Testis (tissue), 2 donors: ENCODE measurements at regions not wholly inside any gene's neighbourhood (a gene's known extent, or its start where the extent isn't known, plus 50 kb on each side); places are given as distances from the start of the nearest gene placed in this dataset.
A peak's percentile ranks its signal among the peaks of the same experiment; 100 is the strongest.
"Not testable (repeated sequence)": the region's sequence is repeated elsewhere in the genome, so short reads cannot be mapped to it uniquely, and the experiment has no call there.

Source experiments
- DNase-seq: peaks from one replicate; pipeline ENCODE4 v3.0.0-alpha.2; 2019
- H3K27ac ChIP-seq, 2 donors: fragments of 200-600 bp; sonication (generic); one replicate each; pipeline ENCODE4 v1.5.1; 2019
- H3K27me3 ChIP-seq: fragments of 200-600 bp; sonication (generic); one replicate; pipeline ENCODE4 v1.5.1; 2019
- H3K36me3 ChIP-seq: fragments of 200-600 bp; sonication (generic); one replicate; pipeline ENCODE4 v1.5.1; 2017; ENCODE audit warnings: low read depth; ENCODE audit errors: missing control alignments
- H3K4me1 ChIP-seq: fragments of 200-600 bp; sonication (generic); one replicate; pipeline ENCODE4 v1.5.1; 2019
- H3K4me3 ChIP-seq, 2 donors: fragments of 200-600 bp; sonication (generic); one replicate each; pipeline ENCODE4 v1.5.1; 2017 to 2019
- H3K9me3 ChIP-seq: fragments of 200-600 bp; sonication (generic); one replicate; pipeline ENCODE4 v1.5.1; 2017
- POLR2A ChIP-seq: fragments of 450-650 bp; IDR thresholded peaks from one replicate; pipeline ENCODE4 v1.6.1; 2017; ENCODE audit warnings: antibody characterized with exemption, mild to moderate bottlenecking, moderate library complexity
- WGBS, 2 donors: methylation state at CpG; one replicate each; pipeline ENCODE4 v1.1.5; 2018; 5-methylcytosine and 5-hydroxymethylcytosine counted together
- intact Hi-C: fragments of 100-400 bp; cut with DNase I; formaldehyde crosslinking; loops from one replicate; pipeline ENCODE4 v1.15.1; 2023; ENCODE audit warnings: low total_unique reads
- TF ChIP-seq, protein P1 (sequence below), 3 experiments: fragments of 450-650 bp in 2 of 3; fragments of 200-600 bp in 1 of 3; sonication (generic) in 1 of 3; IDR thresholded peaks; one replicate each; pipeline ENCODE4 v1.5.1; 2016 to 2019; ENCODE audit warnings: antibody characterized with exemption in 3 of 3, mild to moderate bottlenecking in 2 of 3, moderate library complexity in 1 of 3

DNA sequence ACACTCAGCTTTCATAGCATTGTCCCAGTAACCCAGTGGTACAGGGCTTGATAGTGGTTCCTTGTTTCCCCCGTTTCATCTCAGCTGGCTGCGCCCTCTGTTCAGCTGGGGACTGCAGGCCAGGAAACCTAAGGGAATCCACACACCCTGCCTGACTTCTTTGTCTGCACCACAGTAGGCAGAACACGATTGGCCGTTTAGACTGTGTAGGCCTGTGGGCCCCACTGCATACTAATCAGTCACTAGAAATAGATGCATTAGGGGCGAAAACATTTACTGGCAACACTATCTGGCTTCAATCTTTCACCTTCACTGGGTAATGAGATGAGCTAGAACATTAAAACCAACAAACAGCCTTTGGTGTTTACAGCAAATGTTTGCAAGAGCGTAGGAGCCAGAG lies 512.7 kb upstream of the BRINP1 start:
- no peak for DNase-seq
- TF ChIP-seq, protein P1, sequence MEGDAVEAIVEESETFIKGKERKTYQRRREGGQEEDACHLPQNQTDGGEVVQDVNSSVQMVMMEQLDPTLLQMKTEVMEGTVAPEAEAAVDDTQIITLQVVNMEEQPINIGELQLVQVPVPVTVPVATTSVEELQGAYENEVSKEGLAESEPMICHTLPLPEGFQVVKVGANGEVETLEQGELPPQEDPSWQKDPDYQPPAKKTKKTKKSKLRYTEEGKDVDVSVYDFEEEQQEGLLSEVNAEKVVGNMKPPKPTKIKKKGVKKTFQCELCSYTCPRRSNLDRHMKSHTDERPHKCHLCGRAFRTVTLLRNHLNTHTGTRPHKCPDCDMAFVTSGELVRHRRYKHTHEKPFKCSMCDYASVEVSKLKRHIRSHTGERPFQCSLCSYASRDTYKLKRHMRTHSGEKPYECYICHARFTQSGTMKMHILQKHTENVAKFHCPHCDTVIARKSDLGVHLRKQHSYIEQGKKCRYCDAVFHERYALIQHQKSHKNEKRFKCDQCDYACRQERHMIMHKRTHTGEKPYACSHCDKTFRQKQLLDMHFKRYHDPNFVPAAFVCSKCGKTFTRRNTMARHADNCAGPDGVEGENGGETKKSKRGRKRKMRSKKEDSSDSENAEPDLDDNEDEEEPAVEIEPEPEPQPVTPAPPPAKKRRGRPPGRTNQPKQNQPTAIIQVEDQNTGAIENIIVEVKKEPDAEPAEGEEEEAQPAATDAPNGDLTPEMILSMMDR (IDR thresholded peaks at IDR 0.05), result no peak
- no peak for TF ChIP-seq POLR2A
- Histone ChIP-seq H3K36me3 (no peaks in the 10 kb centered on the region), H3K4me1 (no peaks in the 10 kb centered on the region), H3K27ac (no peak overlapping the region), H3K4me3 (no peak overlapping the region), H3K9me3 (no peaks in the 10 kb centered on the region), H3K27me3 (no peaks in the 10 kb centered on the region)
- 82 to 87% methylated on average over 6 of the region's 6 CpGs for WGBS, 2 donors
- intact Hi-C loops, result no loop called here

DNA sequence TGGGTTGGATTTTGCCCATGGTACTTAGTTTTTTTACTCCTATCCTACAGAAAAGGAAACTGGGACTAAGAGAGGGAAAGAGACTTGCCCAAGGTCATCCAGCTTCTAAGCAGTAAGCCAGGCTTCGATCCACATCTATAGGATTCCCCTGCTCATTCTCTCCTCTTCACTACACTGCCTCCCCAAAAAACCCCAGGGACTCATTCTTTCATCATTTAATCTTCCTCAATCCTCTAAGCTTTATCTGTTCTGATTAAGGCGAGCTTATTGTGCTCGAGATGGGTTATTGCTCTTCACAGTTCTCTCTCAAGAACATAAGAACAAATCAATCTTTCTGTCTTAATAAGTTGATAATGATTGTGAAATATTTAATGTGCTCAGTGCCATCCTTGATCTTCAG lies 511.1 kb upstream of the BRINP1 start:
- Histone ChIP-seq H3K9me3 (no peaks in the 10 kb centered on the region), H3K27ac (no peak overlapping the region), H3K4me3 (no peak overlapping the region), H3K27me3 (no peaks in the 10 kb centered on the region), H3K4me1 (no peaks in the 10 kb centered on the region), H3K36me3 (no peaks in the 10 kb centered on the region)
- DNase-seq, result no peak
- TF ChIP-seq POLR2A, result no peak
- TF ChIP-seq, protein P1 (IDR thresholded peaks at IDR 0.05), result no peak
- intact Hi-C loops, result no loop called here
- 83 to 84% methylated on average over 3 of the region's 3 CpGs for WGBS, 2 donors

DNA sequence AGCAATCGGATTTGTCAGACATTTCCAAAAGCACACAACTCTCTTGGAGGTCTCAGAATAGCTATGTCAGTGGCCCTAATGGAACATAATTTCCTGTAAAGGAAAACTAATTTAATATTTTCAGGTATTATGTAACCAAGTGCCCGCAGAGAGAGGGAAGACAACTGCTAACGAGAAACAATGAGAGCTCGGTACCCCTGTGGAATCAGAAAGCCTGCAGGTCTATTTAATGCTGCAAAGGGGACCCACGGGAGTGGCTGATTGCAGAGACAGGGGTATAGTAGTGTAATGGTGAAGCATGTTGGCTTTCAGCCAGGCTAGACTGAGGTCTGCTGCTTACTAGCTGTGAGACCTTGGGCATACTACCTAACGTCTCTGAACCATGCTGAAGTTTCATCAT lies 508.1 kb upstream of the BRINP1 start:
- 82 to 88% methylated on average over 6 of the region's 6 CpGs for WGBS, 2 donors
- Histone ChIP-seq H3K4me1 (peaks cover 4% of the 10 kb centered on the region), H3K27ac (no peak overlapping the region), H3K27me3 (no peaks in the 10 kb centered on the region), H3K4me3 (no peak overlapping the region), H3K9me3 (no peaks in the 10 kb centered on the region), H3K36me3 (no peaks in the 10 kb centered on the region)
- TF ChIP-seq, protein P1 (IDR thresholded peaks at IDR 0.05), result no peak
- no peak for TF ChIP-seq POLR2A
- DNase-seq, result no peak
- intact Hi-C loops, result no loop called here

DNA sequence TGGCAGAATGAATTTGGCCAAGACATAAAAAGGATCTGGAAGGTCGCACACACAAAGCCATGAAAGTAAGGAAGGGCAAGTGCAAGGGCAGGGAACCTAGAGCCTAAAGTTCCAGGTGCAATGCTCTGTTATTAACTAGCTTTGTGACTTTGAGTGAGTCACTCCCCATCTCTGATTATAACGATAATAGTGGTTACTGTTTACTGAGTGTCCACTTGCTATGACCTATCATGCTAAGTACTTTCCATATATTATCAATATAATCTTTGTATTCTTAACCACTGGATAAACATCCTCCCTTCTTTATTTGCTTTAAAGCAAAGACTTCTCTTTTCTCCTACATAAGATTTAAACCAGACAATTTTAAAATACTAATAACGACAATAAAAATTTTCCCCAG lies 504.6 kb upstream of the BRINP1 start:
- Histone ChIP-seq H3K9me3 (no peaks in the 10 kb centered on the region), H3K36me3 (no peaks in the 10 kb centered on the region), H3K27me3 (no peaks in the 10 kb centered on the region), H3K4me1 (peaks cover 4% of the 10 kb centered on the region), H3K4me3 (no peak overlapping the region), H3K27ac (no peak overlapping the region)
- intact Hi-C loops, result no loop called here
- no peak for TF ChIP-seq POLR2A
- TF ChIP-seq, protein P1 (IDR thresholded peaks at IDR 0.05), result no peak
- 80 to 82% methylated on average over 3 of the region's 3 CpGs for WGBS, 2 donors
- no peak for DNase-seq

DNA sequence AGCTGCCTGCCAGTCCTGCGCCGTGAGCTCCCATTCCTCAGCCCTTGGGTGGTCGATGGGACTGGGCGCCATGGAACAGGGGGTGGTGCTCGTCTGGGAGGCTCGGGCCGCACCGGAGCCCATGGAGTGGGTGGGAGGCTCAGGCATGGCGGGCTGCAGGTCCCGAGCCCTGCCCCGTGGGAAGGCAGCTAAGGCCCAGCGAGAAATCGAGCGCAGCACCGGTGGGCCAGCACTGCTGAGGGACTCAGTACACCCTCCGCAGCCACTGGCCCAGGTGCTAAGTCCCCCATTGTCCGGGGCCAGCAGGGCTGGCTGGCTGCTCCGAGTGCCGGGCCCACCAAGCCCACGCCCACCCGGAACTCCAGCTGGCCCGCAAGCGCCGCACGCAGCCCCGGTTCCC lies 501.0 kb upstream of the BRINP1 start:
- H3K27ac ChIP-seq, intact Hi-C loops, DNase-seq, H3K4me1 ChIP-seq, H3K9me3 ChIP-seq, H3K36me3 ChIP-seq, H3K27me3 ChIP-seq: not testable (repeated sequence)
- 82 to 95% methylated on average over 12 to 23 of the region's 26 CpGs for WGBS, 2 donors
- H3K4me3 ChIP-seq, result peak overlapping the region; percentile 34 to 39
